Thoracic aorta (tissue), 2 donors: ENCODE measurements at regions not wholly inside any gene's neighbourhood (a gene's known extent, or its start where the extent isn't known, plus 50 kb on each side); places are given as distances from the start of the nearest gene placed in this dataset.
A peak's percentile ranks its signal among the peaks of the same experiment; 100 is the strongest.

Experiments used
- ATAC-seq: fragments of 150-250 bp; one replicate; pipeline ENCODE4 v1.8.0; 2017; ENCODE audit warnings: low read depth; ENCODE audit not compliant: insufficient number of reproducible peaks, low FRiP score
- DNase-seq: peaks from one replicate; pipeline ENCODE4 v3.0.0-alpha.2; 2020; ENCODE audit warnings: low spot score
- H3K27ac ChIP-seq, 2 donors: fragments of 200-600 bp; sonication (generic); 1 replicate in 1 of 2; 2 replicates in 1 of 2; pipeline ENCODE4 v1.5.1; 2016; ENCODE audit warnings: mild to moderate bottlenecking in 2 of 2, moderate library complexity in 2 of 2
- H3K27me3 ChIP-seq: fragments of 200-600 bp; sonication (generic); replicated peaks from 2 replicates; pipeline ENCODE4 v1.6.0; 2016; ENCODE audit warnings: mild to moderate bottlenecking; ENCODE audit not compliant: insufficient read depth
- H3K36me3 ChIP-seq: fragments of 200-600 bp; sonication (generic); one replicate; pipeline ENCODE4 v1.5.1; 2016
- H3K4me1 ChIP-seq, 2 donors: fragments of 200-600 bp; sonication (generic); 1 replicate in 1 of 2; 2 replicates in 1 of 2; pipeline versions ENCODE4 v1.5.1 to v1.6.0; 2016; ENCODE audit warnings: low read depth in 2 of 2, mild to moderate bottlenecking in 1 of 2; ENCODE audit not compliant: control insufficient read depth in 1 of 2
- H3K4me3 ChIP-seq: fragments of 200-600 bp; sonication (generic); 2 replicates; pipeline ENCODE4 v1.5.1; 2016; ENCODE audit warnings: mild to moderate bottlenecking
- H3K9me3 ChIP-seq: fragments of 200-600 bp; sonication (generic); 2 replicates; pipeline ENCODE4 v1.5.1; 2016
- CTCF ChIP-seq: fragments of 200-600 bp; sonication (generic); IDR thresholded peaks from one replicate; pipeline ENCODE4 v1.5.1; 2019; ENCODE audit warnings: antibody characterized with exemption

GRCh38 chr2:42922293-42922692 lies 129.9 kb upstream of the HAAO start:
- H3K9me3 ChIP-seq: no peaks in the 10 kb centered on the region
- ATAC-seq (no peak), DNase-seq (no peak)
- peak overlapping the region; percentile 13 for H3K4me3 ChIP-seq
- TF ChIP-seq CTCF: no peak
- H3K27me3 ChIP-seq: no peaks in the 10 kb centered on the region
- no peaks in the 10 kb centered on the region for H3K36me3 ChIP-seq
- peaks cover 53 to 69% of the 10 kb centered on the region in 2 donors for H3K4me1 ChIP-seq
- H3K27ac ChIP-seq: peak overlapping the region; percentile 93 to 99

GRCh38 chr2:42921721-42922120 lies 129.3 kb upstream of the HAAO start:
- no peak for TF ChIP-seq CTCF
- Histone ChIP-seq H3K27ac (peak overlapping the region; percentile 93 to 99), H3K9me3 (no peaks in the 10 kb centered on the region), H3K27me3 (no peaks in the 10 kb centered on the region), H3K4me1 (peaks cover 47 to 63% of the 10 kb centered on the region in 2 donors), H3K36me3 (no peaks in the 10 kb centered on the region), H3K4me3 (peak overlapping the region; percentile 13)
- ATAC-seq (no peak), DNase-seq (no peak)

- DNase-seq (no peak), ATAC-seq (no peak)
- TF ChIP-seq CTCF: no peak
- Histone ChIP-seq H3K9me3 (no peaks in the 10 kb centered on the region), H3K36me3 (no peaks in the 10 kb centered on the region), H3K27ac (peak overlapping the region; percentile 93 to 99), H3K27me3 (no peaks in the 10 kb centered on the region), H3K4me3 (no peak overlapping the region), H3K4me1 (peaks cover 41 to 57% of the 10 kb centered on the region in 2 donors)
Observed at GRCh38 chr2:42921147-42921520, 128.8 kb upstream of the HAAO start.

GRCh38 chr2:42920446-42921146 lies 128.2 kb upstream of the HAAO start:
- Histone ChIP-seq H3K4me3 (no peak overlapping the region), H3K9me3 (no peaks in the 10 kb centered on the region), H3K27me3 (no peaks in the 10 kb centered on the region), H3K4me1 (peaks cover 37 to 52% of the 10 kb centered on the region in 2 donors), H3K36me3 (no peaks in the 10 kb centered on the region), H3K27ac (peak overlapping the region; percentile 93 to 99)
- ATAC-seq (no peak), DNase-seq (no peak)
- no peak for TF ChIP-seq CTCF

- TF ChIP-seq CTCF: no peak
- no peaks in the 10 kb centered on the region for H3K9me3 ChIP-seq
- H3K36me3 ChIP-seq: no peaks in the 10 kb centered on the region
- ATAC-seq (no peak), DNase-seq (no peak)
- peaks cover 22 to 38% of the 10 kb centered on the region in 2 donors for H3K4me1 ChIP-seq
- no peaks in the 10 kb centered on the region for H3K27me3 ChIP-seq
- H3K27ac ChIP-seq: peak overlapping the region in 1 of 2 donors; percentile 15
- no peak overlapping the region for H3K4me3 ChIP-seq
Observed at GRCh38 chr2:42918671-42919318, 126.4 kb upstream of the HAAO start.
